GM12864 (cell line): ENCODE measurements at regions not wholly inside any gene's neighbourhood (a gene's known extent, or its start where the extent isn't known, plus 50 kb on each side); places are given as distances from the start of the nearest gene placed in this dataset.
"Not testable (repeated sequence)": the region's sequence is repeated elsewhere in the genome, so short reads cannot be mapped to it uniquely, and the experiment has no call there.

Experiments
- DNase-seq: peaks from one replicate; pipeline ENCODE4 v3.0.0-alpha.2; 2011; ENCODE audit warnings: low read depth
- H3K4me3 ChIP-seq: 2 replicates; pipeline ENCODE4 v1.5.1; 2011; ENCODE audit warnings: mild to moderate bottlenecking, low read depth, low read length, control low read depth
- TF ChIP-seq, protein P1 (sequence below): IDR thresholded peaks from 2 replicates; pipeline ENCODE4 v1.5.1; 2011; ENCODE audit warnings: low read depth, mild to moderate bottlenecking, moderate library complexity, low read length, control low read depth, inconsistent platforms; ENCODE audit errors: missing control alignments

DNA sequence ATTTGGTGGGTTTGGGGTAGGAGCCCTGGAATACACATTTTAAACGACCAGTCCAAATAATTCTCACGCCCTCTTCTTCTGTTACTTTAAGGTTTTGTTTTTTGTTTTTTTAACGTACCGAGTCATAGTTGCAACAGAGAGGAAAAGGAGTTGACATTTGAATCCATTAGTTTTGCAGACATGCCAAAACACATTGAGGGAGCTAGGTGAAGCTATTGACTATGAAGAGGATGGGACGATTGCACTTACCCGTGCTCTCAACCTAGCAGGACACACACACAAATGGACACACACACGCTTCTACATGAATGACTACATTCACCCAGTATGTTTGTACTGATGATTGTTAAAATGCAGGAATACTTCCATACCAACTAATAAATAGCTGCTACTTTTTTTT, 54.3 kb upstream of the CIT start:
- TF ChIP-seq, protein P1, sequence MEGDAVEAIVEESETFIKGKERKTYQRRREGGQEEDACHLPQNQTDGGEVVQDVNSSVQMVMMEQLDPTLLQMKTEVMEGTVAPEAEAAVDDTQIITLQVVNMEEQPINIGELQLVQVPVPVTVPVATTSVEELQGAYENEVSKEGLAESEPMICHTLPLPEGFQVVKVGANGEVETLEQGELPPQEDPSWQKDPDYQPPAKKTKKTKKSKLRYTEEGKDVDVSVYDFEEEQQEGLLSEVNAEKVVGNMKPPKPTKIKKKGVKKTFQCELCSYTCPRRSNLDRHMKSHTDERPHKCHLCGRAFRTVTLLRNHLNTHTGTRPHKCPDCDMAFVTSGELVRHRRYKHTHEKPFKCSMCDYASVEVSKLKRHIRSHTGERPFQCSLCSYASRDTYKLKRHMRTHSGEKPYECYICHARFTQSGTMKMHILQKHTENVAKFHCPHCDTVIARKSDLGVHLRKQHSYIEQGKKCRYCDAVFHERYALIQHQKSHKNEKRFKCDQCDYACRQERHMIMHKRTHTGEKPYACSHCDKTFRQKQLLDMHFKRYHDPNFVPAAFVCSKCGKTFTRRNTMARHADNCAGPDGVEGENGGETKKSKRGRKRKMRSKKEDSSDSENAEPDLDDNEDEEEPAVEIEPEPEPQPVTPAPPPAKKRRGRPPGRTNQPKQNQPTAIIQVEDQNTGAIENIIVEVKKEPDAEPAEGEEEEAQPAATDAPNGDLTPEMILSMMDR = no peak
- DNase-seq = no peak
- H3K4me3 ChIP-seq = no peak overlapping the region

DNA sequence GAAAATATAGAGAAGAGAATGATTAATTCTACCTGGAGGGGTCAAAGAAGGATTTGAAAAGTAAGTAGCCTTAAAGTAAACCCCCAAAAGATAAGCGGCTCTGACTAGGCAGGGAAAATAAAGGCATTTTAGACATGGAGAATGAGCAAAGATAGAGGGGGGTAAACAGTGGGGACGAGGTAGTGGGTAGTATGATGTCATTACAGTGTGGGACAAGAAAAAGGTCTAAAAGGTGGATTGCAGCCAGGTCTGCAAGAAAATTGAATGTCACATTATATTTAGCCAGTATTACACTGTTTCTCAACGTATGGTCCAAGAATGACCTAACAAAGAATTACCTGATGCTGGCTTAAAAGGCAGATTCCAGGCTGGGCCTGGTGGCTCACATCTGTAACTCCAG, 55.8 kb upstream of the CIT start:
- DNase-seq = no peak
- H3K4me3 ChIP-seq = no peak overlapping the region
- TF ChIP-seq, protein P1 = no peak

DNA sequence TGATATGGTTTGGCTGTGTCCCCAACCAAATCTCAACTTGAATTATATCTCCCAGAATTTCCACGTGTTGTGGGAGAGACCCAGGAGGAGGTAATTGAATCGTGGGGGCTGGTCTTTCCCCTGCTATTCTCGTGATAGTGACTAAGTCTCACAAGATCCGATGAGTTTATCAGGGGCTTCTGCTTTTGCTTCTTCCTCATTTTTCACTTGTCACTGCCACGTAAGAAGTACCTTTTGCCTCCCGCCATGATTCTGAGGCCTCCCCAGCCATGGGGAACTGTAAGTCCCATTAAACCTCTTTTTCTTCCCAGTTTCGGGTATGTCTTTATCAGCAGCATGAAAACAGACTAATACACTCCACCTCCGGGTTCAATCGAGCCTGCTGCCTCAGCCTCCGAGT, 54.3 kb upstream of the BICDL1 start:
- not testable (repeated sequence) for H3K4me3 ChIP-seq, DNase-seq

DNA sequence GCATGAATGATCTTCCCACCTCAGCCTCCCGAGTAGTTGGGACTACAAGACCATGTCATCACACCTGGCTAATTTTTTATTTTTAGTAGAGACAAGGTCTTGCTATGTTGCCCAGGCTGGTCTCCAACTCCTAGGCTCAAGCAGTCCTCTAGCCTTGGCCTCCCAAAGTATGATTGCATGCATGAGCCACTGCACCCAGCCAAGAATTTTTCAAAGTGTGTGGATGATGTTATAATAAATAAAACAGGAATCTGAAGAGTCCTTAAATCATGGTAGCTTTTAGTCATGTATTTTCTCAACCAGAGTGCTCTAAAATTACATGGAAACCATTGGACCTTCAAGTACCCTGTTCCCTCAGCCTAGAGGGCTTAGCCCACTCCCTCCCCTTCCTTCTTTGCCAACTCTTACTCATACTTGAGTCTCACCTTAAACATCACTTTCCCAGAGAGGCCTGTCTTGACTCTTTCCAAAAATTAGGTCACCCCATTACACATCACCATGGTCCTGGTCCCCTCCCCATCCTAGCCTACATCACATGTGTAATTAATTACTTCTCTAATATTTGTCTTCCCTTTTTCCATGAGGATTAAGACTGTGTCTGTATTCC, 52.2 kb upstream of the BICDL1 start:
- no peak for DNase-seq
- TF ChIP-seq, protein P1 = no peak
- H3K4me3 ChIP-seq = no peak overlapping the region

DNA sequence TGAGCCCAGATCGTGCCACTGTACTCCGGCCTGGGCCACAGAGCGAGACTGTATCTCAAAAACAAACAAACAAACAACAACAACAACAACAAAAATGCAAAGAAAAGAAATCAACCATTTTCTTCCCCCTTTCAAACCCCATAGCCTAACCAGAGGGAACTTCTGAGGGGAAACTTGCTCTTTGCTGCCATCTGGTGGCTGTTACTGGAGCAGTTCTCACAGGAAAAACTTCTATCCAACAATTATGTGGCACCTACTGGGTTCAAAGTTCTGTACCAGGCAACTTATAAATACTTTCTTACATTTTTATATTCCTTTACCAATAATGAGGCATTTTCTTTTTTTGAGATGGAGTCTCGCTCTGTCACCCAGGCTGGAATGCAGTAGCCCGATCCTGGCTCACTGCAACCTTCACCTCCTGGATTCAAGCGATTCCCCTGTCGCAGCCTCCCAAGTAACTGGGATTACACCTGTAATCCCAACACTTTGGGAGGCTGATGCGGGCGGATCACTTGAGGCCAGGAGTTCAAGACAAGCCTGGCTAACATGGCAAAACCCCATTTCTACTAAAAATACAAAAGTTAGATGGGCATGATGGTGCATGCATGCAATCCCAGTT, 50.9 kb upstream of the BICDL1 start:
- no peak overlapping the region for H3K4me3 ChIP-seq
- TF ChIP-seq, protein P1 = peak; percentile 86
- peak; percentile 18 for DNase-seq
